ENCODE measurements at regions not wholly inside any gene's neighbourhood (a gene's known extent, or its start where the extent isn't known, plus 50 kb on each side); places are given as distances from the start of the nearest gene placed in this dataset.

DNA sequence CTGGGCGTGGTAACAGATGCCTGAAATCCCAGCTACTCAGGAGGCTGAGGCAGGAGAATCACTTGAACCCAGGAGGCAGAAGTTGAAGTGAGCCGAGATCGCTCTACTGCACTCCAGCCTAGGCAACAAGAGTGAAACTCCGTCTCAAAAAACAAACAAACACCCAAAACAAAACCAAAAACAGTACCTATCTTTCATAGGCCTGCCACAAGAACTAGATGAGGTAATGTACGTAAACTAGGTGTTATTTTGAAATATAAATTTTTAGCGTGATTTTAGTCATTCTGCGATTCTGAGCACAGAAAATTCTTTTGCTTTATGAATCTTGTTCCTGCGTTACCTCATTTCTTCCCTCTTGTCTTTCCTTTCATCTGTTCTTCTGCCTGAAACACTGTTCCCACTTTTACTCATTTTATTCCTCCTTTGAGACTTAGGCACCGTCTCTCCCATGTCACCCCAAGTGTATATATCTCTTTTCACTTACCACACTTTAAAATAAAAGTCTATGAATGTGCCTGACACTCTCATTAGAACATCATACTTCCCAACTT is 238.2 kb upstream of the HTR2A start:
- no peaks in the 10 kb centered on the region for H3K9me3 ChIP-seq
- H3K4me3 ChIP-seq = no peak overlapping the region
- no peak overlapping the region for H3K27ac ChIP-seq
- H3K4me1 ChIP-seq = no peaks in the 10 kb centered on the region
- TF ChIP-seq POLR2A (IDR thresholded peaks at IDR 0.05) = no peak
- TF ChIP-seq, protein P1, sequence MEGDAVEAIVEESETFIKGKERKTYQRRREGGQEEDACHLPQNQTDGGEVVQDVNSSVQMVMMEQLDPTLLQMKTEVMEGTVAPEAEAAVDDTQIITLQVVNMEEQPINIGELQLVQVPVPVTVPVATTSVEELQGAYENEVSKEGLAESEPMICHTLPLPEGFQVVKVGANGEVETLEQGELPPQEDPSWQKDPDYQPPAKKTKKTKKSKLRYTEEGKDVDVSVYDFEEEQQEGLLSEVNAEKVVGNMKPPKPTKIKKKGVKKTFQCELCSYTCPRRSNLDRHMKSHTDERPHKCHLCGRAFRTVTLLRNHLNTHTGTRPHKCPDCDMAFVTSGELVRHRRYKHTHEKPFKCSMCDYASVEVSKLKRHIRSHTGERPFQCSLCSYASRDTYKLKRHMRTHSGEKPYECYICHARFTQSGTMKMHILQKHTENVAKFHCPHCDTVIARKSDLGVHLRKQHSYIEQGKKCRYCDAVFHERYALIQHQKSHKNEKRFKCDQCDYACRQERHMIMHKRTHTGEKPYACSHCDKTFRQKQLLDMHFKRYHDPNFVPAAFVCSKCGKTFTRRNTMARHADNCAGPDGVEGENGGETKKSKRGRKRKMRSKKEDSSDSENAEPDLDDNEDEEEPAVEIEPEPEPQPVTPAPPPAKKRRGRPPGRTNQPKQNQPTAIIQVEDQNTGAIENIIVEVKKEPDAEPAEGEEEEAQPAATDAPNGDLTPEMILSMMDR (IDR thresholded peaks at IDR 0.05) = no peak
- intact Hi-C loops (cut with DNase I; ENCODE audit: low total_unique reads) = no loop called here
- DNase-seq = no peak
- no peaks in the 10 kb centered on the region for H3K27me3 ChIP-seq
- WGBS, 2 donors = 83 to 84% methylated on average over 9 of the region's 9 CpGs
- H3K36me3 ChIP-seq (ENCODE audit: low read depth, missing control alignments) = no peaks in the 10 kb centered on the region

DNA sequence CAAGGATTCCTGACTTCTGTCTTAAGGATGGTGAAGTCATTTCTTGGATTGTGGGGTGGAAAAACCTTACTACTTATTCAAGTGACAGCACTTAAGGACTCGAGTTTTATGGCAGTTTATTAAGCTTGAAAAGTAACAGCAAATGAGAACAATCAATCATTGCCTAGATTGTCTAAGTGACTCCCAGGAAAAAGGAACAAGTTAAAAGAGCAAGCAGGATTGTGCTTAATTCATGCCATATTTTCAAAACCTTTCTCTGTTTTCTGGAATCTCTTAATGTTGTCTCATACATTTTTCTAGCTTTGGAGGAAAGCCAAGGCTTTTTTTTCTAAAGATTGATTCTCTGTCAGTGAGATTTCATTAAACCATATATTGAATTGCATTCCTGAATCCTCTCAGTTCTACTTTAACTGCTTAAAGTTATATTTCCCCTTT is 236.2 kb upstream of the HTR2A start:
- DNase-seq = no peak
- WGBS, 2 donors = 25 to 26% methylated on average over 1 of the region's 1 CpG
- intact Hi-C loops (cut with DNase I; ENCODE audit: low total_unique reads) = no loop called here

DNA sequence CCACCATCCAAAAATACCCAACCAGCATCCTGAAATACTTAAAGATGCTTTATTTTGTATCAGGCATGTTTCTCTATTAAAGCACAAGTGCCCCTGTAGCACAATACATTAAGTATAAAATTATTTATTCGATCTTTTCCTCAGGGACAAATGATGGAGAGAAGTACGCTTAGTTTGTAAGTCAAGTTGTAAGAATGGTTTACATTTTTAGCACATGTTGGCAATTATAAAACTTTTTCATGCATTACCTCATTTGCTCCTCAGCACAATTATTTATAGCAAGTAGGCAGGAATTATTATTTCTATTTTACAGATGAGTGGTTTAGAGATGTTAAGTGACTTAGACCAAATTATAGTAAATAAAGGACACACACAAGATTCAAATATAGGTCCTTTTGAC is 232.6 kb upstream of the HTR2A start:
- no peak for DNase-seq
- Histone ChIP-seq H3K27ac (no peak overlapping the region), H3K9me3 (no peaks in the 10 kb centered on the region), H3K36me3 (ENCODE audit: low read depth, missing control alignments) (no peaks in the 10 kb centered on the region), H3K4me3 (no peak overlapping the region), H3K27me3 (no peaks in the 10 kb centered on the region), H3K4me1 (no peaks in the 10 kb centered on the region)
- 89 to 93% methylated on average over 2 of the region's 2 CpGs for WGBS, 2 donors
- no peak for TF ChIP-seq POLR2A (IDR thresholded peaks at IDR 0.05)
- TF ChIP-seq, protein P1 (IDR thresholded peaks at IDR 0.05) = no peak
- intact Hi-C loops (cut with DNase I; ENCODE audit: low total_unique reads) = no loop called here

More for the DNA sequence above, 236.2 kb upstream of the HTR2A start:
- Histone ChIP-seq H3K36me3 (ENCODE audit: low read depth, missing control alignments) (no peaks in the 10 kb centered on the region), H3K27me3 (no peaks in the 10 kb centered on the region), H3K27ac (no peak overlapping the region), H3K4me1 (no peaks in the 10 kb centered on the region), H3K4me3 (no peak overlapping the region), H3K9me3 (no peaks in the 10 kb centered on the region)
- no peak for TF ChIP-seq POLR2A (IDR thresholded peaks at IDR 0.05)
- TF ChIP-seq, protein P1 (IDR thresholded peaks at IDR 0.05) = no peak

DNA sequence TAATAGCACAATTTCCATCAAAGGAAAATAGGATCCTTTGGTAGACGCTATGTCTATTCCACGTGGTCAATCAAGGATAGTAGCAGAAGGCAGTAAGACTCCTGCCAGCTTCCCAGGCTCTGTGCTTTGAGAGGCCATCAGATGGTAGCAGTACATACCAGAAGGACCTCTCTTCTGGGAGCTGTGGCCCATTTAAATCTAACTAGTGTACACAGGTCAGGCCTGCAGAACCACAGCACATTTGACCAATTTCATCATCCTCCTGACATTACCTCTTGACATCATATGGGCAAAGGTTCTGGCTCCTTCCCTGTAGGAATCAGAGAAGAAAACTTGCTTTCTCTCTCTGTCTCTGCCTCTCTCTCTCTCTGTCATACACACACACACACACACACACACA is 229.6 kb upstream of the HTR2A start:
- Histone ChIP-seq H3K4me3 (no peak overlapping the region), H3K27me3 (no peaks in the 10 kb centered on the region), H3K27ac (no peak overlapping the region), H3K9me3 (no peaks in the 10 kb centered on the region), H3K4me1 (no peaks in the 10 kb centered on the region), H3K36me3 (ENCODE audit: low read depth, missing control alignments) (no peaks in the 10 kb centered on the region)
- TF ChIP-seq POLR2A (IDR thresholded peaks at IDR 0.05) = no peak
- TF ChIP-seq, protein P1 (IDR thresholded peaks at IDR 0.05) = no peak
- WGBS, 2 donors = 85 to 92% methylated on average over 2 of the region's 2 CpGs
- DNase-seq = no peak
- intact Hi-C loops (cut with DNase I; ENCODE audit: low total_unique reads) = no loop called here

DNA sequence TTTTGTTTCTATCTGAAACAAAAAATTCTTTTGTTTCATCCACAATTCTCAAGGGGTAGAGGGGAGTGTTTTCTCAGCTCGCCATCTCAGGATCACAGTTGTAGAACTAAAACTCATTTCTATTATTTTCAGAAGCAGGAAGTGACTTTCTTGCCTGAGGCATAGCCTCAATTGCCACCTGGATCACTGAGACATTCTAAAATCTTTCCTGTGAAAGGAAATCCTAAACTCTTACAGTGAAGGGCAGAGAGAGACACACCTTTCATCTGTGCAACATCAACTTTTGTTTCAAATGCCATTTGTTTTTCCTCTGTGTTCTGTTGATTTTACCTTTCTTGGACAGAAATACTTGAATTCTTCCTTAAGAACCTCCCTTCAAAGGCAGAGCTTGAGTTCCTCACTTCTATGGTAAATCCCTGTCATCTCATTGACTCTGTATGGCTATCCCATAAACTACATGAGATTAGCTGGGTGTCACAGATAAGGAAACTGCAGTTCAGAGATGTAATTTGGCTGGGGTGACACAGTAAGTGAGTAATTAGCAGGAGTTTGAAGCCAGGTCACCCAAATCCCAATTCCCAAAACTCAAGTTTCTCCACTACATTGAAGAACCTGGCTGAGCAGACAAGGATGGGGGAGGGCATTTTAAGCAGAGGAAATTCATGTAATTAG is 224.4 kb upstream of the HTR2A start:
- no peak for DNase-seq
- Histone ChIP-seq H3K27ac (no peak overlapping the region), H3K36me3 (ENCODE audit: low read depth, missing control alignments) (no peaks in the 10 kb centered on the region), H3K27me3 (no peaks in the 10 kb centered on the region), H3K4me1 (no peaks in the 10 kb centered on the region), H3K9me3 (no peaks in the 10 kb centered on the region), H3K4me3 (no peak overlapping the region)
- TF ChIP-seq, protein P1 (IDR thresholded peaks at IDR 0.05) = no peak
- no peak for TF ChIP-seq POLR2A (IDR thresholded peaks at IDR 0.05)
- WGBS, 2 donors = 43 to 46% methylated on average over 1 of the region's 1 CpG
- intact Hi-C loops (cut with DNase I; ENCODE audit: low total_unique reads) = no loop called here
